Loucy (cell line): ENCODE measurements at regions not wholly inside any gene's neighbourhood (a gene's known extent, or its start where the extent isn't known, plus 50 kb on each side); places are given as distances from the start of the nearest gene placed in this dataset.

Experiments used
- H2AFZ ChIP-seq: fragments of 200-600 bp; sonication (generic); 2 replicates; pipeline ENCODE4 v1.6.0; 2016; ENCODE audit warnings: antibody characterized with exemption, mild to moderate bottlenecking, low read length, moderate library complexity
- H3F3A ChIP-seq: fragments of 200-600 bp; 2 replicates; pipeline ENCODE4 v1.6.0; 2016; ENCODE audit warnings: antibody characterized with exemption, low read depth, mild to moderate bottlenecking
- H3K27me3 ChIP-seq: fragments of 200-600 bp; sonication (generic); 2 replicates; pipeline ENCODE4 v1.6.1; 2014; ENCODE audit warnings: low read length, mild to moderate bottlenecking; ENCODE audit not compliant: insufficient read depth, poor library complexity, severe bottlenecking
- H3K36me3 ChIP-seq: fragments of 200-600 bp; sonication (generic); 2 replicates; pipeline ENCODE4 v1.6.1; 2016; ENCODE audit warnings: low read length; ENCODE audit not compliant: insufficient read depth
- H3K4me1 ChIP-seq: fragments of 200-600 bp; sonication (generic); 2 replicates; pipeline ENCODE4 v1.5.1; 2014; ENCODE audit warnings: low read length, mild to moderate bottlenecking; ENCODE audit not compliant: insufficient read depth, poor library complexity, severe bottlenecking
- H3K4me2 ChIP-seq: fragments of 200-600 bp; sonication (generic); 2 replicates; pipeline ENCODE4 v1.6.0; 2014; ENCODE audit warnings: antibody characterized with exemption, low read length, low read depth, mild to moderate bottlenecking; ENCODE audit not compliant: poor library complexity, severe bottlenecking
- H3K4me3 ChIP-seq: fragments of 200-600 bp; sonication (generic); 2 replicates; pipeline ENCODE4 v1.5.1; 2014; ENCODE audit warnings: low read length, mild to moderate bottlenecking, mixed read lengths; ENCODE audit not compliant: poor library complexity, severe bottlenecking
- H3K79me2 ChIP-seq: fragments of 200-600 bp; sonication (generic); 2 replicates; pipeline ENCODE4 v1.6.1; 2014; ENCODE audit warnings: low read length; ENCODE audit not compliant: insufficient read depth
- H3K9ac ChIP-seq: fragments of 200-600 bp; sonication (generic); 2 replicates; pipeline ENCODE4 v1.6.0; 2014; ENCODE audit warnings: mild to moderate bottlenecking, low read depth, low read length, moderate library complexity; ENCODE audit not compliant: poor library complexity, severe bottlenecking
- H3K9me2 ChIP-seq: fragments of 200-600 bp; sonication (generic); replicated peaks from 2 replicates; pipeline ENCODE4 v1.6.1; 2016; ENCODE audit warnings: low read depth, low read length, mixed read lengths
- H3K9me3 ChIP-seq: fragments of 200-600 bp; sonication (generic); 2 replicates; pipeline ENCODE4 v1.6.1; 2014; ENCODE audit warnings: mild to moderate bottlenecking, antibody characterized with exemption, low read length, low read depth; ENCODE audit not compliant: insufficient read depth
- H4K20me1 ChIP-seq: fragments of 200-600 bp; sonication (generic); 2 replicates; pipeline ENCODE4 v1.6.0; 2014; ENCODE audit warnings: antibody characterized with exemption, low read length, mild to moderate bottlenecking; ENCODE audit not compliant: insufficient read depth, poor library complexity, severe bottlenecking
- CTCF ChIP-seq: fragments of 200-600 bp; sonication (generic); conservative IDR thresholded peaks from 2 replicates; pipeline ENCODE4 v1.5.1; 2014; ENCODE audit warnings: mild to moderate bottlenecking, antibody characterized with exemption, low read length
- EZH2phosphoT487 ChIP-seq: fragments of 200-600 bp; IDR thresholded peaks from 2 replicates; pipeline ENCODE4 v1.6.1; 2018; ENCODE audit warnings: antibody characterized with exemption, mild to moderate bottlenecking, moderate library complexity, borderline replicate concordance

DNA sequence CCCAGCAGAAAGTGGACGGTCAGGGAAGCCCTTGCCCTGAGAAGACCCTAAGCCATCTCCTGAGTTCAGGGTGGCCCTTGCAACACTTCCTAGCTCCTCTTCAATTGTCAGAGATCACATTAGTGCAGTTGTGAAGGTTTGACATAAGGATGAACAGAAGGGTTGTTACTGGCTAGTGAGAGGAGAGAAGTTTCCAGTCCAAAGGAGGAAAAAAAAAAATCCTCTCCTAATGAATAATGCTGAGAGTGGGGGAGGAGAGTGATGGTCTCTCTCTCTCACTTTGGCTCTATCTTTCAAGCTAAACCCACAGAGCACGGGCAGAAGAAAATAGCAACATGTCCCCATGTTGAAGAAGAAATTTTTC, 819.9 kb downstream of the BCL11A start:
- H3K4me1 ChIP-seq: no peaks in the 10 kb centered on the region
- no peaks in the 10 kb centered on the region for H4K20me1 ChIP-seq
- H3K79me2 ChIP-seq: no peaks in the 10 kb centered on the region
- no peak overlapping the region for H3K4me3 ChIP-seq
- no peak overlapping the region for H3K9ac ChIP-seq
- H2AFZ ChIP-seq: no peak overlapping the region
- no peak for TF ChIP-seq EZH2phosphoT487
- TF ChIP-seq CTCF: no peak
- no peaks in the 10 kb centered on the region for H3K27me3 ChIP-seq
- 0 out of 2 replicates have a peak, but pooled peaks cover 4% of the 10 kb centered on the region for H3K9me2 ChIP-seq
- no peaks in the 10 kb centered on the region for H3K9me3 ChIP-seq
- H3F3A ChIP-seq: no peaks in the 10 kb centered on the region
- H3K4me2 ChIP-seq: no peak overlapping the region
- no peaks in the 10 kb centered on the region for H3K36me3 ChIP-seq

DNA sequence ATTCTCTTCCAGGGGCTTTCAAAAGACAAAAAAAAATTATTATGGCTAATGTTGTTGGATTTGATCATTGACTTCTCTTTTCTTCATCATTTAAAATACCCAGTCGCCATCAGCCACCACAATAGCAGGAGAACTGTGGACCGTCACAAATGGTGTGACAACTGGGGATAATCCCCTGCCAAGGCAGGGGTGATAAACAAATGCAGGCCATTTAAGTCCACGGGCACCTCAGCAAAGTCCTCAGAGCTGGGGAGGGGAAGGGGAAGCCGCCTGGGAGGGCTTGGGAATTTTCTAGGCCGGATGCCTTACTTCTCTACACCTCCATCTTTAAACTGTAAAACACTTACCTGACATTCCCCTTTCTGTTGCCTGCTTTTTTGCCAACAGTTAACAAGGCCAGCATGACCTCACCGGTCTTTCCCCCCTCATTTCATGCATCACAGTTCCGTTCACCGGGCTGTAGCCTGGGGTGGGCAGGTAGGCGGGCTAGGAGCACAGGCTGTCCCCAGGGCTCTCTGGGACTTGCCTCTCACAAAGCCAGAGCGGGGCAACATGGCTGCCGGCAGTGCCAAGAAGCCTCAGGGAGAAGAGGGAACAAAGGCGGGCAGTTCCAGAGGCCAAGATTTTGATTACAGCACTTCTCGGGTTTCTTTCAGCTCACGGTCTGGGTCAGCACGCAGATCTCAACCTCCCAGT, 820.4 kb downstream of the BCL11A start:
- no peak overlapping the region for H2AFZ ChIP-seq
- H3K4me1 ChIP-seq: no peaks in the 10 kb centered on the region
- no peak for TF ChIP-seq CTCF
- no peak for TF ChIP-seq EZH2phosphoT487

DNA sequence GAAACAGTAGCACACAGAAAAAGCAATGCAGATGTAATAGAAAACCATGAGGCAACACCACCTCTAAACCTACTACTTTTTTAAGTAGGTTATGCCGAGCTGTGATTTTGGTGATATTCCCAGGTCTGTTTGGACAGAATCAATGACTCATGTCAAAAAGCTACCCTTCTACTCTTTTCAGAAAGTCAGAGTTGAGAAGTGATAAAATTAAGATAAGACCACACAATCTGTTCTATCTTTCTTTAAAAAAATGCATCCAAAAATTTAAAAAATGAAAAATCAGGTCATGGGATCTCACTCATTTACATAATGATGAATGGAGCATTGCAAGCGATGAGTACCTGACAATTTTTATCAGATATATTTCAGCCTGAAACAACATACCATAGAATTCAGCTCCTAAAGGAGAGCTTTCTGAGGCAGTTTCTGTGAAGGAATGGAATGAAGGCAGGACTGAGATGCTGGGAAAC, 826.3 kb downstream of the BCL11A start:
- H4K20me1 ChIP-seq: no peaks in the 10 kb centered on the region
- no peaks in the 10 kb centered on the region for H3K4me1 ChIP-seq
- no peak overlapping the region for H2AFZ ChIP-seq
- no peaks in the 10 kb centered on the region for H3K9me3 ChIP-seq
- no peaks in the 10 kb centered on the region for H3F3A ChIP-seq
- H3K27me3 ChIP-seq: no peaks in the 10 kb centered on the region
- no peaks in the 10 kb centered on the region for H3K79me2 ChIP-seq
- no peaks in the 10 kb centered on the region for H3K36me3 ChIP-seq
- H3K9ac ChIP-seq: no peak overlapping the region
- no peak for TF ChIP-seq EZH2phosphoT487
- TF ChIP-seq CTCF: no peak
- no peak overlapping the region for H3K4me2 ChIP-seq
- no peaks in the 10 kb centered on the region for H3K9me2 ChIP-seq
- no peak overlapping the region for H3K4me3 ChIP-seq

More for the DNA sequence above, 820.4 kb downstream of the BCL11A start:
- no peaks in the 10 kb centered on the region for H3F3A ChIP-seq
- no peak overlapping the region for H3K9ac ChIP-seq
- no peaks in the 10 kb centered on the region for H3K9me3 ChIP-seq
- no peak overlapping the region for H3K4me3 ChIP-seq
- no peak overlapping the region for H3K4me2 ChIP-seq
- H3K36me3 ChIP-seq: no peaks in the 10 kb centered on the region
- no peaks in the 10 kb centered on the region for H3K79me2 ChIP-seq
- H3K9me2 ChIP-seq: 0 out of 2 replicates have a peak, but pooled peaks cover 2% of the 10 kb centered on the region
- no peaks in the 10 kb centered on the region for H4K20me1 ChIP-seq
- H3K27me3 ChIP-seq: no peaks in the 10 kb centered on the region
